Right renal pelvis (tissue), 4 donors: ENCODE measurements at regions not wholly inside any gene's neighbourhood (a gene's known extent, or its start where the extent isn't known, plus 50 kb on each side); places are given as distances from the start of the nearest gene placed in this dataset.

Source experiments
- DNase-seq, 4 donors: peaks; one replicate each; pipeline ENCODE4 v3.0.0-alpha.2; 2013; ENCODE audit warnings: low read depth in 4 of 4, low spot score in 3 of 4, missing footprints in 1 of 4

- no peak for DNase-seq
These were observed 490.4 kb upstream of the SEMA3A start for GRCh38 chr7:84684836-84685480.

GRCh38 chr7:84682543-84682942 is 488.0 kb upstream of the SEMA3A start:
- DNase-seq: no peak

- no peak for DNase-seq
These were observed 484.3 kb upstream of the SEMA3A start for GRCh38 chr7:84678841-84679240.

- no peak for DNase-seq
These were observed 482.6 kb upstream of the SEMA3A start for GRCh38 chr7:84677117-84677732.

- no peak for DNase-seq
These were observed 481.0 kb upstream of the SEMA3A start for GRCh38 chr7:84675633-84676034.

- DNase-seq: no peak
These were observed 479.8 kb upstream of the SEMA3A start for GRCh38 chr7:84674236-84674913.

GRCh38 chr7:84669177-84669732 is 474.7 kb upstream of the SEMA3A start:
- DNase-seq: no peak

GRCh38 chr7:84668116-84668515 is 473.5 kb upstream of the SEMA3A start:
- no peak for DNase-seq

GRCh38 chr7:84666651-84667050 is 472.1 kb upstream of the SEMA3A start:
- no peak for DNase-seq

- no peak for DNase-seq
These were observed 470.8 kb upstream of the SEMA3A start for GRCh38 chr7:84665339-84665738.

- no peak for DNase-seq
These were observed 470.0 kb upstream of the SEMA3A start for GRCh38 chr7:84664626-84665025.

- no peak for DNase-seq
These were observed 468.6 kb upstream of the SEMA3A start for GRCh38 chr7:84663224-84663623.

GRCh38 chr7:84658286-84658685 is 463.7 kb upstream of the SEMA3A start:
- DNase-seq: no peak

GRCh38 chr7:84654273-84654672 is 459.7 kb upstream of the SEMA3A start:
- no peak for DNase-seq

- no peak for DNase-seq
These were observed 457.3 kb upstream of the SEMA3A start for GRCh38 chr7:84651876-84652275.

- no peak for DNase-seq
These were observed 453.5 kb upstream of the SEMA3A start for GRCh38 chr7:84647797-84648757.

- no peak for DNase-seq
These were observed 448.0 kb upstream of the SEMA3A start for GRCh38 chr7:84642611-84643010.

- DNase-seq: no peak
These were observed 446.0 kb upstream of the SEMA3A start for GRCh38 chr7:84640637-84641036.

GRCh38 chr7:84638339-84638697 is 443.7 kb upstream of the SEMA3A start:
- DNase-seq: no peak

GRCh38 chr7:84637568-84638338 is 443.2 kb upstream of the SEMA3A start:
- DNase-seq: peak in 2 of 4 donors; percentile 4 to 30
